Lower leg skin (tissue), 3 donors: ENCODE measurements at regions not wholly inside any gene's neighbourhood (a gene's known extent, or its start where the extent isn't known, plus 50 kb on each side); places are given as distances from the start of the nearest gene placed in this dataset.
"Not testable (repeated sequence)": the region's sequence is repeated elsewhere in the genome, so short reads cannot be mapped to it uniquely, and the experiment has no call there.

Experiments
- CTCF ChIP-seq, 3 donors: fragments of 450-650 bp; IDR thresholded peaks; one replicate each; pipeline ENCODE4 v1.5.1; 2016; ENCODE audit warnings: antibody characterized with exemption in 3 of 3, mild to moderate bottlenecking in 3 of 3, moderate library complexity in 2 of 3
- POLR2A ChIP-seq, 2 donors: fragments of 450-650 bp; IDR thresholded peaks; one replicate each; pipeline ENCODE4 v1.6.1; 2016 to 2017; ENCODE audit warnings: antibody characterized with exemption in 2 of 2, mild to moderate bottlenecking in 1 of 2, moderate library complexity in 1 of 2

- not testable (repeated sequence) for TF ChIP-seq POLR2A, CTCF (IDR thresholded peaks at IDR 0.05)
These were observed 405.1 kb downstream of the PRIM2 start for GRCh38 chr6:57722546-57722945.
